ENCODE measurements at regions not wholly inside any gene's neighbourhood (a gene's known extent, or its start where the extent isn't known, plus 50 kb on each side); places are given as distances from the start of the nearest gene placed in this dataset.

- H3K4me1 Mint-ChIP-seq (ENCODE audit: low read depth, unreplicated experiment): no peaks in the 10 kb centered on the region
- no peak overlapping the region for H3K4me3 Mint-ChIP-seq (ENCODE audit: low read depth, unreplicated experiment)
- no peak overlapping the region for H3K27ac Mint-ChIP-seq (ENCODE audit: unreplicated experiment)
- TF ChIP-seq CTCF (IDR thresholded peaks at IDR 0.05; ENCODE audit: unreplicated experiment): no peak
- no peaks in the 10 kb centered on the region for H3K27me3 Mint-ChIP-seq (ENCODE audit: unreplicated experiment)
- no peaks in the 10 kb centered on the region for H3K36me3 Mint-ChIP-seq (ENCODE audit: insufficient read depth, unreplicated experiment)
- BruUV-seq (replicated peaks): no TSS peak
- DNase-seq: no peak
- CTCF ChIA-PET: no interaction called here
- intact Hi-C loops (cut with micrococcal nuclease; ENCODE audit: unreplicated experiment): no loop called here
- H3K9me3 Mint-ChIP-seq (ENCODE audit: low read depth, unreplicated experiment): peaks cover 7% of the 10 kb centered on the region
These were observed 310.4 kb upstream of the MOCS1 start for GRCh38 chr6:40244699-40245098.

- intact Hi-C loops (cut with micrococcal nuclease; ENCODE audit: unreplicated experiment): no loop called here
- DNase-seq: no peak
- Mint-ChIP-seq H3K9me3 (ENCODE audit: low read depth, unreplicated experiment) (peaks cover 11% of the 10 kb centered on the region), H3K4me1 (ENCODE audit: low read depth, unreplicated experiment) (no peaks in the 10 kb centered on the region), H3K27ac (ENCODE audit: unreplicated experiment) (no peak overlapping the region), H3K36me3 (ENCODE audit: insufficient read depth, unreplicated experiment) (no peaks in the 10 kb centered on the region), H3K27me3 (ENCODE audit: unreplicated experiment) (no peaks in the 10 kb centered on the region), H3K4me3 (ENCODE audit: low read depth, unreplicated experiment) (no peak overlapping the region)
- TF ChIP-seq CTCF (IDR thresholded peaks at IDR 0.05; ENCODE audit: unreplicated experiment): no peak
- BruUV-seq (replicated peaks): no TSS peak
- CTCF ChIA-PET: no interaction called here
These were observed 298.4 kb upstream of the MOCS1 start for GRCh38 chr6:40232698-40233097.

- BruUV-seq (replicated peaks): no TSS peak
- Mint-ChIP-seq H3K27ac (ENCODE audit: unreplicated experiment) (no peak overlapping the region), H3K4me3 (ENCODE audit: low read depth, unreplicated experiment) (no peak overlapping the region), H3K4me1 (ENCODE audit: low read depth, unreplicated experiment) (no peaks in the 10 kb centered on the region), H3K36me3 (ENCODE audit: insufficient read depth, unreplicated experiment) (no peaks in the 10 kb centered on the region), H3K27me3 (ENCODE audit: unreplicated experiment) (no peaks in the 10 kb centered on the region), H3K9me3 (ENCODE audit: low read depth, unreplicated experiment) (peaks cover 11% of the 10 kb centered on the region)
- CTCF ChIA-PET: no interaction called here
- DNase-seq: no peak
- intact Hi-C loops (cut with micrococcal nuclease; ENCODE audit: unreplicated experiment): no loop called here
- TF ChIP-seq CTCF (IDR thresholded peaks at IDR 0.05; ENCODE audit: unreplicated experiment): no peak
These were observed 293.5 kb upstream of the MOCS1 start for GRCh38 chr6:40227735-40228134.

- no peak for DNase-seq
- no peaks in the 10 kb centered on the region for H3K4me1 Mint-ChIP-seq (ENCODE audit: low read depth, unreplicated experiment)
- H3K4me3 Mint-ChIP-seq (ENCODE audit: low read depth, unreplicated experiment): no peak overlapping the region
- no TSS peak for BruUV-seq (replicated peaks)
- H3K27ac Mint-ChIP-seq (ENCODE audit: unreplicated experiment): no peak overlapping the region
- no peaks in the 10 kb centered on the region for H3K36me3 Mint-ChIP-seq (ENCODE audit: insufficient read depth, unreplicated experiment)
- intact Hi-C loops (cut with micrococcal nuclease; ENCODE audit: unreplicated experiment): no loop called here
- no peak for TF ChIP-seq CTCF (IDR thresholded peaks at IDR 0.05; ENCODE audit: unreplicated experiment)
- H3K9me3 Mint-ChIP-seq (ENCODE audit: low read depth, unreplicated experiment): peaks cover 10% of the 10 kb centered on the region
- H3K27me3 Mint-ChIP-seq (ENCODE audit: unreplicated experiment): no peaks in the 10 kb centered on the region
- CTCF ChIA-PET: no interaction called here
These were observed 288.1 kb upstream of the MOCS1 start for GRCh38 chr6:40222354-40222753.

- Mint-ChIP-seq H3K4me1 (ENCODE audit: low read depth, unreplicated experiment) (no peaks in the 10 kb centered on the region), H3K9me3 (ENCODE audit: low read depth, unreplicated experiment) (peaks cover 14% of the 10 kb centered on the region), H3K27ac (ENCODE audit: unreplicated experiment) (no peak overlapping the region), H3K36me3 (ENCODE audit: insufficient read depth, unreplicated experiment) (no peaks in the 10 kb centered on the region), H3K27me3 (ENCODE audit: unreplicated experiment) (no peaks in the 10 kb centered on the region), H3K4me3 (ENCODE audit: low read depth, unreplicated experiment) (no peak overlapping the region)
- intact Hi-C loops (cut with micrococcal nuclease; ENCODE audit: unreplicated experiment): no loop called here
- CTCF ChIA-PET: no interaction called here
- no peak for DNase-seq
- no peak for TF ChIP-seq CTCF (IDR thresholded peaks at IDR 0.05; ENCODE audit: unreplicated experiment)
- BruUV-seq (replicated peaks): no TSS peak
These were observed 285.5 kb upstream of the MOCS1 start for GRCh38 chr6:40219799-40220198.
